CD8-positive, alpha-beta memory T cell (primary cell): ENCODE measurements at regions not wholly inside any gene's neighbourhood (a gene's known extent, or its start where the extent isn't known, plus 50 kb on each side); places are given as distances from the start of the nearest gene placed in this dataset.

ENCODE experiments used
- CTCF ChIA-PET: fragments of 350-600 bp; sonication (Branson Sonifier 250); formaldehyde crosslinking; loops from one replicate; lab custom pipeline; 2021; ENCODE audit warnings: antibody characterized with exemption; lab: Charles Lee
- POLR2A ChIA-PET: fragments of 350-600 bp; sonication (Branson Sonifier 250); formaldehyde crosslinking; loops from one replicate; lab custom pipeline; 2021; ENCODE audit warnings: antibody characterized with exemption; lab: Charles Lee
- DNase-seq, 5 donors: peaks; one replicate each; pipeline versions ENCODE4 v3.0.0 to v3.0.0-alpha.2; 2020 to 2022; ENCODE audit warnings: mixed read lengths in 1 of 5
- H3K27ac ChIP-seq: one replicate; pipeline ENCODE4 v1.7.0; 2013; ENCODE audit warnings: low read depth, mild to moderate bottlenecking, low read length, moderate library complexity
- H3K27me3 ChIP-seq: 2 replicates; pipeline ENCODE4 v1.7.0; 2013; ENCODE audit warnings: low read length, mild to moderate bottlenecking; ENCODE audit not compliant: insufficient read depth, poor library complexity, severe bottlenecking
- H3K36me3 ChIP-seq: 2 replicates; pipeline ENCODE4 v1.7.0; 2013; ENCODE audit warnings: mild to moderate bottlenecking, low read length, moderate library complexity; ENCODE audit not compliant: insufficient read depth
- H3K4me1 ChIP-seq: 2 replicates; pipeline ENCODE4 v1.7.0; 2013; ENCODE audit warnings: mild to moderate bottlenecking, low read length, moderate library complexity; ENCODE audit not compliant: insufficient read depth
- H3K4me3 ChIP-seq: 2 replicates; pipeline ENCODE4 v1.7.0; 2013; ENCODE audit warnings: mild to moderate bottlenecking, low read length
- H3K9me3 ChIP-seq: 2 replicates; pipeline ENCODE4 v1.7.0; 2013; ENCODE audit warnings: mild to moderate bottlenecking, low read length
- H3K27ac Mint-ChIP-seq, 8 donors: one replicate each; pipeline ENCODE4 v1.8.0; 2020 to 2021; ENCODE audit warnings: mixed read lengths in 8 of 8, mild to moderate bottlenecking in 6 of 8, inconsistent platforms in 3 of 8, moderate library complexity in 3 of 8
- H3K27me3 Mint-ChIP-seq, 2 donors: one replicate each; pipeline ENCODE4 v1.8.0; 2020 to 2021; ENCODE audit warnings: mixed read lengths in 2 of 2, mild to moderate bottlenecking in 1 of 2, moderate library complexity in 1 of 2
- H3K36me3 Mint-ChIP-seq, 3 donors: one replicate each; pipeline ENCODE4 v1.8.0; 2020 to 2021; ENCODE audit warnings: mixed read lengths in 3 of 3, inconsistent platforms in 1 of 3, mild to moderate bottlenecking in 1 of 3
- H3K4me1 Mint-ChIP-seq, 3 donors: one replicate each; pipeline ENCODE4 v1.8.0; 2020 to 2021; ENCODE audit warnings: mixed read lengths in 3 of 3, inconsistent platforms in 1 of 3, mild to moderate bottlenecking in 1 of 3
- H3K4me3 Mint-ChIP-seq, 7 donors: one replicate each; pipeline ENCODE4 v1.8.0; 2020 to 2021; ENCODE audit warnings: mixed read lengths in 7 of 7, mild to moderate bottlenecking in 6 of 7, moderate library complexity in 4 of 7, inconsistent platforms in 2 of 7
- H3K9me3 Mint-ChIP-seq, 5 donors: one replicate each; pipeline ENCODE4 v1.8.0; 2020 to 2022; ENCODE audit warnings: mixed read lengths in 5 of 5, mild to moderate bottlenecking in 3 of 5, moderate library complexity in 2 of 5, inconsistent platforms in 1 of 5

DNA sequence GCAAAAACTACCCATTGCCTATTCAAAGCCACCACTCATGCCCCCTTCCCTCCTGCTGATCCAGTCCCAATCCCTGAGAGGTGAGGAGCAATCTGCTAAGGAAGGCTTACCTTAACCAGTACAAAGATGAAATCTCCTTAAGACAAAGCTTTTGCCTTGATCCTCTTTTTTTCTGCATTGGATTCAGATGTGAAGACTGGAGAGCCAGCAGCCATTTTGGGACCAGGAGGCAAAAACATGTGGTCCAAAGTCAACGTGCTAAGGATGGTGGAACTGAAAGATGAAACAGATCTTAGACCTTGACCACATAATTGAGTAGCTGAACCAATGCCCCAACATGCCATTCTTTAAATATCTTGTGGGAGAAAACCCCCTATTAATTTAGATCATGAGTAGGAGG is 171.4 kb downstream of the IRX5 start:
- Mint-ChIP-seq H3K27me3 (peaks cover 0 to 3% of the 10 kb centered on the region in 2 donors), H3K36me3 (no peaks in the 10 kb centered on the region), H3K9me3 (peaks cover 2 to 14% (median 4%) of the 10 kb centered on the region in 5 donors), H3K4me3 (no peak overlapping the region), H3K27ac (no peak overlapping the region), H3K4me1 (no peaks in the 10 kb centered on the region)
- no peak overlapping the region for H3K27ac ChIP-seq
- H3K27me3 ChIP-seq: no peaks in the 10 kb centered on the region
- no peaks in the 10 kb centered on the region for H3K36me3 ChIP-seq
- H3K4me3 ChIP-seq: no peak overlapping the region
- POLR2A ChIA-PET: no interaction called here
- H3K9me3 ChIP-seq: no peaks in the 10 kb centered on the region
- CTCF ChIA-PET: no interaction called here
- H3K4me1 ChIP-seq: no peaks in the 10 kb centered on the region
- DNase-seq: no peak

DNA sequence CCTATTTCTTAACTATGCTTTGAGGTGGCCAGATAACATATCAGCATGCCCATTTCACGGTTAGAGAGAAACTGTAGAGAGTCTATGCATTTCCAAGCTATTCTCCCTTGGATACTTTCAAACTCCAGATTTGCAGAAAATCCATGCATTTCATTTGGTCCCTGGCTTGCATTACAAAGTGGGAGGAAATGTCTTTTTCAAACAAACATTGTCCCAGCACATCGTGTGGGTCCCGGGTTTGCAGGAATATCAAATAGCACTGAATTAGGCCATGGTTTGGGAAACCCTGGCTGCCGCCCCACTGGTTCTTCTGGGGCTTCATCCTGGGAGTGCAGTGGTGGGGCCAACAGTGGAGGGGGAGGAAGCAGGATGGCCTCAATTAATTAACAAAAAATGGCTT is 171.9 kb downstream of the IRX5 start:
- Histone ChIP-seq H3K4me1 (no peaks in the 10 kb centered on the region), H3K4me3 (no peak overlapping the region), H3K9me3 (no peaks in the 10 kb centered on the region), H3K27ac (no peak overlapping the region), H3K27me3 (no peaks in the 10 kb centered on the region), H3K36me3 (no peaks in the 10 kb centered on the region)
- peaks cover 0 to 3% of the 10 kb centered on the region in 2 donors for H3K27me3 Mint-ChIP-seq
- H3K4me3 Mint-ChIP-seq: no peak overlapping the region
- H3K36me3 Mint-ChIP-seq: no peaks in the 10 kb centered on the region
- POLR2A ChIA-PET: no interaction called here
- no peak for DNase-seq
- H3K9me3 Mint-ChIP-seq: peaks cover 2 to 14% (median 4%) of the 10 kb centered on the region in 5 donors
- no peaks in the 10 kb centered on the region for H3K4me1 Mint-ChIP-seq
- H3K27ac Mint-ChIP-seq: no peak overlapping the region
- CTCF ChIA-PET: no interaction called here

DNA sequence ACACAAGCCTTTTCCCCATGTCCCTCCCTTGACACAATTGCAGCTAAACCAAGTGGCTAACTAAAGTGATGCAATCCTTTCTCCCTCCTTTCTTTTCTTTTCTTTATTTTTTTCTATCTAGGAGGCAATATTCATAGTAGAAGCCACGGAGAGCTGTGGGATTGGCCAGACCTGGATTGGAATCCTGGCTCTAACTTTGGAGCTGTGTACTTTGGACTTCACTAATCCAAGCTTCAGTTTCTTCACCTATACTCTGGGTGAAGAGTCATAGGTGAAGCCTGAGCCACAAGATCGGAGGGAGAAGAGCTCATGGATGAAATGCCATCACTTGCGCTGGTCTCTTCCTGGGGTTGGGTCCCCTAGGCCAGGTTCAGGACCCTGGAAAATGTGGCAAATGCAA is 177.2 kb downstream of the IRX5 start:
- POLR2A ChIA-PET: no interaction called here
- Histone ChIP-seq H3K9me3 (no peaks in the 10 kb centered on the region), H3K27ac (no peak overlapping the region), H3K4me1 (no peaks in the 10 kb centered on the region), H3K27me3 (no peaks in the 10 kb centered on the region), H3K36me3 (no peaks in the 10 kb centered on the region), H3K4me3 (no peak overlapping the region)
- H3K36me3 Mint-ChIP-seq: no peaks in the 10 kb centered on the region
- peaks cover 0 to 4% (median 0%) of the 10 kb centered on the region in 5 donors for H3K9me3 Mint-ChIP-seq
- H3K27me3 Mint-ChIP-seq: peaks cover 0 to 10% of the 10 kb centered on the region in 2 donors
- no peak overlapping the region for H3K27ac Mint-ChIP-seq
- CTCF ChIA-PET: interaction anchor here (1.2 kb wide), 1 partner anchor 21 kb away, joined by 3 read pairs; no protein-coding TSS in a partner anchor
- no peaks in the 10 kb centered on the region for H3K4me1 Mint-ChIP-seq
- H3K4me3 Mint-ChIP-seq: no peak overlapping the region
- DNase-seq: no peak

DNA sequence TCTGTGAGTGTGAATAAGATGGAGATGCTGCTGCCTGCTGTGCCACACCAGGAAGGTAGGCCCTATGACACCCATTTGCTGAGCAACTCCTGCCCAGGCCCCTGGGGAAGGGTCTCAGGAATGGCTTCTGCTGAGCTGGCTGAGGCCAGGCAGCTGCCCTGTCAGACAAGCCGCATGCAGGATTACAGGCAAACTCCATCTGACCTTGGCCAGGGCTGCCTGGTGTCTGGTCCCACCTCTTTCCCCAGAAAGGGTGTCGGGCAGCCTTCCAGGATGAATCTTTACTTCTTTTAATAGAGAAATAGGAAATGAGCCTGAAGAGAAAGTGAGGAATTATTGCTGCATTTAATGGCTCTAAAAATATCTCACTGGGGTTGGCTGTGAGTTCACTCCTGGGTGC is 182.5 kb downstream of the IRX5 start:
- H3K9me3 ChIP-seq: no peaks in the 10 kb centered on the region
- ChIA-PET CTCF (no interaction called here), POLR2A (no interaction called here)
- no peaks in the 10 kb centered on the region for H3K36me3 ChIP-seq
- Mint-ChIP-seq H3K27ac (no peak overlapping the region), H3K27me3 (peaks cover 0 to 7% of the 10 kb centered on the region in 2 donors), H3K9me3 (peaks cover 0 to 2% (median 0%) of the 10 kb centered on the region in 5 donors), H3K4me1 (no peaks in the 10 kb centered on the region), H3K4me3 (no peak overlapping the region), H3K36me3 (no peaks in the 10 kb centered on the region)
- DNase-seq: no peak
- no peak overlapping the region for H3K27ac ChIP-seq
- H3K4me3 ChIP-seq: no peak overlapping the region
- H3K27me3 ChIP-seq: no peaks in the 10 kb centered on the region
- H3K4me1 ChIP-seq: no peaks in the 10 kb centered on the region

DNA sequence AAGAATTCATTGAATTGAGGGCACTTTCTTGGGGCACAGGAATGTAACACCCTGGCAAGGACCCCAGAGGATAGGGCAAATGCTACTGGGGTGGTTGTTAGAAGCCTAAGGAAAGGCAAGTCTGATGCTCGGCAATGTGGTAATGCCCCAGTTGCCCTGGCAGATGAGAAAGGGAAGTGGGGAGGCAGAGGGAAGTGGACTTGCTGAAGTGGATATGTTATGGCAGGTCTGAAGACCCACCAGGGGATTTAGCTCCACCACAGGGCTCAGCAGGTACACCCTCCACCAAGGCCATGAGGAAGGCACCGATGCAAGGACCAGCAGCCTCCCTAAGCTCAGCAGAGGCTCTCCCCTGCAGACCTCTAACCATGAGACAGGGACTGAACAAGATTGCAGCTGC is 184.8 kb downstream of the IRX5 start:
- DNase-seq: no peak
- Histone ChIP-seq H3K27ac (no peak overlapping the region), H3K4me1 (no peaks in the 10 kb centered on the region), H3K27me3 (no peaks in the 10 kb centered on the region), H3K9me3 (no peaks in the 10 kb centered on the region), H3K36me3 (no peaks in the 10 kb centered on the region), H3K4me3 (no peak overlapping the region)
- Mint-ChIP-seq H3K9me3 (peaks cover 0 to 5% (median 0%) of the 10 kb centered on the region in 5 donors), H3K4me3 (no peak overlapping the region), H3K36me3 (no peaks in the 10 kb centered on the region), H3K27ac (no peak overlapping the region), H3K27me3 (peaks cover 0 to 6% of the 10 kb centered on the region in 2 donors), H3K4me1 (no peaks in the 10 kb centered on the region)
- POLR2A ChIA-PET: no interaction called here
- CTCF ChIA-PET: no interaction called here

DNA sequence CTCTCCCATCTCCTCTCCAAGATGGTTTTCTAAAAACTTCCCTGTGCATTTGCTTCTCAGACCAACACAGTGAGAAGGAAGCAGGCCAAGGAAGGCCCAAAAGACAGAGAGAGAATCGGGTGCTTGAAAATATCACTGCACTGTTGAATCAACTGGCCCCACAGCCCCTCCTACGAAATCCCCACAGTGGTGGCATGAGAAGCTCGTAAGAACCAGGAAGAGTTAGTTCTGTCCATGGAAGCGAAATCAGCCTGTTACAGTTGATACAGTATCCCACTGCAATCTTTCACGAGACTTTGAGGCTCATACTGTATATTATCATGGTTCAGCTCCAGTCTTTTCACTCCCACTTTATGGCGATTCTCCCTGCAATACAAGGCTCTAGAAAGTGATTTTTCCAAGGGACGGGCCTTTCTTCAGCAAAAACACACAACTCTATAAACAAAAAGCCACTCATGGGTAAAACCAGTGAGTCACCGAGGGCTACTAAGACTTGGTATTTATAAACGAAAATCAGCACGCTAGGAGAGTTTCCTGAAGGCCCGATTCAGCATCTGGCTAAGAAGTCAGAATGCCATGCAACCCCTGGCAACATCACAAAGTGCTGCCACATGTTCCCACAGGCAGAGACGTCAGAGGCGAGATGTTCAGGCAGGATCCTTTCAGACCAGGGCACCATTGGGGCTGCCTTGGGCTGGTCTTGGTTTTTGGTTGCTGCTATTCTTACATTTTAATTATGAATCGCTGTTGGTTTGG is 185.7 kb downstream of the IRX5 start:
- H3K4me3 ChIP-seq: no peak overlapping the region
- no peak for DNase-seq
- CTCF ChIA-PET: no interaction called here
- Mint-ChIP-seq H3K27me3 (peaks cover 0 to 3% of the 10 kb centered on the region in 2 donors), H3K27ac (no peak overlapping the region), H3K4me3 (no peak overlapping the region), H3K9me3 (peaks cover 0 to 5% (median 0%) of the 10 kb centered on the region in 5 donors), H3K4me1 (no peaks in the 10 kb centered on the region), H3K36me3 (no peaks in the 10 kb centered on the region)
- no peaks in the 10 kb centered on the region for H3K4me1 ChIP-seq
- POLR2A ChIA-PET: no interaction called here
- no peak overlapping the region for H3K27ac ChIP-seq
- no peaks in the 10 kb centered on the region for H3K9me3 ChIP-seq
- H3K36me3 ChIP-seq: no peaks in the 10 kb centered on the region
- H3K27me3 ChIP-seq: no peaks in the 10 kb centered on the region

DNA sequence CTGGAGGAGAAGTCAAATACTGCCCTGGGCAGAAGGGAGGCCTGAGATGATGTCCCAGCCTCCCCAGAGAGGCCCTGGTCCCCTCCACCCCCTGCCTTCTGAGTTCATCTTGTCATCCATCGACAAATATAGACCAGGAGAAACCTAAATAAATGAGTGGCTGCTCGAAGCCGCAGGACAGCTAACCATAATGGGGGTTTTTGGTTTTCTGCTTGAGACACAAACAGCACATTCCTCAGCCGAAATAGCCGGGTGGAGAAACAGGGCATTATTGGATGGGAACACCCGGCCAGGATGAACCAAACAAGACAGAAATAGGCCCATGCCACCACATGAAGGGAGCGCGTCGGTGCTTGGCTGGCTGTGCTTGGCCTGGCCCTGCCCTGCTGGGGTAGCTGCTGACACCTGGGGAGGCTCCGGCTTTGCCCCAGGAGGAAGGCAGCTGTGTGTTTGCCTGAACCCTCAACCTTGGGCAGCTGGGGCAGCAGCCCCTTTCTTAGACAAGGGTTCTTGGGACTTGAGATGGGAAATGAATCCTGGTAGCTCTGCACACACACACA is 188.1 kb downstream of the IRX5 start:
- H3K4me3 ChIP-seq: no peak overlapping the region
- peaks cover 2 to 5% (median 2%) of the 10 kb centered on the region in 5 donors for H3K9me3 Mint-ChIP-seq
- H3K36me3 Mint-ChIP-seq: no peaks in the 10 kb centered on the region
- no peak overlapping the region for H3K4me3 Mint-ChIP-seq
- no peaks in the 10 kb centered on the region for H3K27me3 ChIP-seq
- POLR2A ChIA-PET: no interaction called here
- no peaks in the 10 kb centered on the region for H3K9me3 ChIP-seq
- no peaks in the 10 kb centered on the region for H3K4me1 ChIP-seq
- no peak overlapping the region for H3K27ac ChIP-seq
- H3K27me3 Mint-ChIP-seq: peaks cover 0 to 4% of the 10 kb centered on the region in 2 donors
- no peaks in the 10 kb centered on the region for H3K36me3 ChIP-seq
- H3K27ac Mint-ChIP-seq: no peak overlapping the region
- CTCF ChIA-PET: no interaction called here
- no peaks in the 10 kb centered on the region for H3K4me1 Mint-ChIP-seq
- DNase-seq: no peak

DNA sequence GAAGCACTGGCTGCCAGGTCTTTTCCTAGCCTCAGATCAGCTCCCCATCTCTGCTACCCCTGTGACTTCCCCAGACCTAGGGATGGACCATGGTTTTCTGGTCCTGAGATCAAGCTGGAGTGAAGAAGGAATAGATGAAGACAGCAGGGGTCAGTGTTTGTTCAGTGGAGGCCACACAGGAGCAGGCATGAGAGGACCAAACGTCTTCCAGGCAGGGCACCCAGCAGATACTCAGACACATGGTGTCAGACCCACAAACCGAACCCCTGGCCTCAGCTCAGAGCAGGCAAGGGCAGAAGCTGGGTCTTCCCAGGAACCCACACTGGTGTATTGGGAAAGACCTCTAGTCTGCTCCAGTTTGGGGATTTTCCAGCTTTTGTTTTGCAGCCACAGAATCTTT is 189.7 kb downstream of the IRX5 start:
- H3K4me1 Mint-ChIP-seq: no peaks in the 10 kb centered on the region
- POLR2A ChIA-PET: no interaction called here
- no peaks in the 10 kb centered on the region for H3K36me3 Mint-ChIP-seq
- H3K27me3 Mint-ChIP-seq: peaks cover 0 to 4% of the 10 kb centered on the region in 2 donors
- Histone ChIP-seq H3K27ac (no peak overlapping the region), H3K36me3 (no peaks in the 10 kb centered on the region), H3K4me1 (no peaks in the 10 kb centered on the region), H3K4me3 (no peak overlapping the region), H3K27me3 (no peaks in the 10 kb centered on the region), H3K9me3 (no peaks in the 10 kb centered on the region)
- H3K4me3 Mint-ChIP-seq: no peak overlapping the region
- CTCF ChIA-PET: no interaction called here
- DNase-seq: no peak
- peaks cover 2 to 5% (median 2%) of the 10 kb centered on the region in 5 donors for H3K9me3 Mint-ChIP-seq
- no peak overlapping the region for H3K27ac Mint-ChIP-seq
